ENCODE measurements at regions not wholly inside any gene's neighbourhood (a gene's known extent, or its start where the extent isn't known, plus 50 kb on each side); places are given as distances from the start of the nearest gene placed in this dataset.

DNA sequence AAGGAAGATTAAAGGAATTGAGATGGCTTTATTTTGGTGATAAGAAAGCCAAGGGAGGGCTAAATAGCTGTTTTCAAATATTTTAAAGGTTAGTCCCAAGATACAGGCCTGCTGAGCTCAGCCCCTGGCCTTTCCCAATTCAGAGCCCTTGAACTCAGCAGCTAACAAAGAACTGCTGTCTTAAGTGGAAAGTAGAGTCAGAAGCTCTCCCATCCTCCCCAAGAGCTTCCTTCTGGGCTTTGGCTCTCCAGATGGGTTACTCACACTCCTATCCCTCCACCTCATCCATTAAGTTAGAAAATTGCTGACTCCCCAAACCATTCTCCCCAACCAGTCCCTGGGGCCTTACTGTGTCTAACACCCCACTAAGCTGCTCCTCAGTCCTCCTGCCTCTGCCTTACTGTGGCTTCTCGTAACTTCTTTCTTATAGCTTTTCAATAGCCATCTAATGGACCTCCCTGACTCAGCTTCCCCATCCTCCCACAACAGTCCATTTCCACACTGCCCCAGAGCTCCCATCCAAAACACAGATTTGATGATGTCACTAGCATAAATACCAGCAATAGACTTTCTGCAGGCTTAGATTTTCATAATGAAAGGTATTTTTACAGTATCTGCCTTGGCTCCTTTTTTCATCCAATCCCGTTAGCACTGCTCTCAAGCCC lies 239.1 kb downstream of the ENC1 start:
- TF ChIP-seq POLR2AphosphoS5 (IDR thresholded peaks at IDR 0.05; ENCODE audit: low read depth, low read length), result no peak
- TF ChIP-seq POLR2A (IDR thresholded peaks at IDR 0.05; ENCODE audit: low read depth, low read length), result no peak
- no peak for TF ChIP-seq TAF1 (IDR thresholded peaks at IDR 0.05; ENCODE audit: borderline replicate concordance, low read depth, low read length)
